Tibial nerve (tissue), 4 donors: ENCODE measurements at regions not wholly inside any gene's neighbourhood (a gene's known extent, or its start where the extent isn't known, plus 50 kb on each side); places are given as distances from the start of the nearest gene placed in this dataset.

ENCODE experiments used
- DNase-seq, 2 donors: peaks; one replicate each; pipeline ENCODE4 v3.0.0-alpha.2; 2019; ENCODE audit warnings: low spot score in 2 of 2
- H3K27ac ChIP-seq, 4 donors: fragments of 200-600 bp; sonication (generic) in 3 of 4; one replicate each; pipeline ENCODE4 v1.5.1; 2017 to 2019; ENCODE audit warnings: mild to moderate bottlenecking in 1 of 4
- H3K27me3 ChIP-seq, 2 donors: fragments of 200-600 bp; sonication (generic) in 1 of 2; one replicate each; pipeline versions ENCODE4 v1.5.1 to v1.6.0; 2017 to 2019
- H3K36me3 ChIP-seq, 3 donors: fragments of 200-600 bp; sonication (generic); one replicate each; pipeline ENCODE4 v1.5.1; 2018 to 2019
- H3K4me1 ChIP-seq, 4 donors: fragments of 200-600 bp; sonication (generic) in 3 of 4; one replicate each; pipeline ENCODE4 v1.5.1; 2017 to 2019
- H3K4me3 ChIP-seq, 4 donors: fragments of 200-600 bp; sonication (generic) in 3 of 4; one replicate each; pipeline ENCODE4 v1.5.1; 2017 to 2019; ENCODE audit warnings: mild to moderate bottlenecking in 1 of 4, moderate library complexity in 1 of 4
- H3K9me3 ChIP-seq, 4 donors: fragments of 200-600 bp; sonication (generic) in 3 of 4; one replicate each; pipeline ENCODE4 v1.5.1; 2017 to 2019
- EP300 ChIP-seq, 2 donors: sonication (generic); formaldehyde crosslinking; IDR thresholded peaks; one replicate each; pipeline ENCODE4 v1.6.1; 2017; ENCODE audit warnings: antibody characterized with exemption in 2 of 2, mild to moderate bottlenecking in 1 of 2
- POLR2A ChIP-seq, 2 donors: fragments of 450-650 bp; IDR thresholded peaks; one replicate each; pipeline ENCODE4 v1.6.1; 2017; ENCODE audit warnings: antibody characterized with exemption in 2 of 2, mild to moderate bottlenecking in 2 of 2, moderate library complexity in 2 of 2
- WGBS, 2 donors: methylation state at CpG; one replicate each; pipeline ENCODE4 v1.1.5; 2018; 5-methylcytosine and 5-hydroxymethylcytosine counted together
- TF ChIP-seq, protein P1 (sequence below), 5 experiments: fragments of 200-600 bp in 3 of 5; fragments of 450-650 bp in 2 of 5; sonication (generic) in 3 of 5; IDR thresholded peaks; one replicate each; pipeline ENCODE4 v1.5.1; 2016 to 2019; ENCODE audit warnings: antibody characterized with exemption in 5 of 5, mild to moderate bottlenecking in 3 of 5, moderate library complexity in 2 of 5

- DNase-seq, result no peak
- WGBS, 2 donors, result 65 to 68% methylated on average over 3 of the region's 3 CpGs
These were observed 237.6 kb downstream of the TDRD15 start for GRCh38 chr2:21361384-21361783.

DNA sequence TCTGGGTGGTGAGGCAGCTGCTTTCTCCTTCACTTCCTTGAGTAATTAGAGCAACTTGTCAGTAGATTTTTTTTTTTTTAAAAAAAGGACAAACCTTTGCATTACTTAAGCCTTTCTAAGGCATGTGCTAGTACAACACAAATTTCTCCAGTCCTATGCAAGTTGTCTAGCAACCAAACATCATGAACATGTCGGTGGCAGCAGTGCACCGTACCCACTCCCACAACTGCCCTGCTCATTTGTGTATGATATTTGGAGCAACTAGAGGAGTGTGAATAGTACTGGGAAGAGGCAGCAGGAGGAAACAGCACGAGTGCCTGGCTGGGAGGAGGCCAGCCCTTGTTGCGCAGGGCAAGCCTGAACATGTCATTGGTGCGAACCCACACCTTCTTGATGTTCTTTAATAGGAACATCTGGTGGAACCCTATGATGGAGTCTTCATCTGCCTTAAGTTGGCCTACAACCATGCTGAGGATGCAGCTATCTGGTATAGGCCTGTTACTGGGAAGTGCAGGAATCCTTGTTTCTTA lies 238.3 kb downstream of the TDRD15 start:
- TF ChIP-seq, protein P1, sequence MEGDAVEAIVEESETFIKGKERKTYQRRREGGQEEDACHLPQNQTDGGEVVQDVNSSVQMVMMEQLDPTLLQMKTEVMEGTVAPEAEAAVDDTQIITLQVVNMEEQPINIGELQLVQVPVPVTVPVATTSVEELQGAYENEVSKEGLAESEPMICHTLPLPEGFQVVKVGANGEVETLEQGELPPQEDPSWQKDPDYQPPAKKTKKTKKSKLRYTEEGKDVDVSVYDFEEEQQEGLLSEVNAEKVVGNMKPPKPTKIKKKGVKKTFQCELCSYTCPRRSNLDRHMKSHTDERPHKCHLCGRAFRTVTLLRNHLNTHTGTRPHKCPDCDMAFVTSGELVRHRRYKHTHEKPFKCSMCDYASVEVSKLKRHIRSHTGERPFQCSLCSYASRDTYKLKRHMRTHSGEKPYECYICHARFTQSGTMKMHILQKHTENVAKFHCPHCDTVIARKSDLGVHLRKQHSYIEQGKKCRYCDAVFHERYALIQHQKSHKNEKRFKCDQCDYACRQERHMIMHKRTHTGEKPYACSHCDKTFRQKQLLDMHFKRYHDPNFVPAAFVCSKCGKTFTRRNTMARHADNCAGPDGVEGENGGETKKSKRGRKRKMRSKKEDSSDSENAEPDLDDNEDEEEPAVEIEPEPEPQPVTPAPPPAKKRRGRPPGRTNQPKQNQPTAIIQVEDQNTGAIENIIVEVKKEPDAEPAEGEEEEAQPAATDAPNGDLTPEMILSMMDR (IDR thresholded peaks at IDR 0.05), result no peak
- TF ChIP-seq EP300 (IDR thresholded peaks at IDR 0.05) (no peak), POLR2A (IDR thresholded peaks at IDR 0.05) (no peak)
- DNase-seq, result no peak
- H3K4me3 ChIP-seq, result no peak overlapping the region
- H3K4me1 ChIP-seq, result no peaks in the 10 kb centered on the region
- no peaks in the 10 kb centered on the region for H3K36me3 ChIP-seq
- no peaks in the 10 kb centered on the region for H3K27me3 ChIP-seq
- H3K27ac ChIP-seq, result no peak overlapping the region
- H3K9me3 ChIP-seq, result no peaks in the 10 kb centered on the region
- WGBS, 2 donors, result 81 to 93% methylated on average over 5 of the region's 5 CpGs

More at GRCh38 chr2:21361384-21361783, 237.6 kb downstream of the TDRD15 start:
- Histone ChIP-seq H3K4me3 (no peak overlapping the region), H3K27me3 (no peaks in the 10 kb centered on the region), H3K4me1 (no peaks in the 10 kb centered on the region), H3K36me3 (no peaks in the 10 kb centered on the region), H3K27ac (no peak overlapping the region), H3K9me3 (no peaks in the 10 kb centered on the region)
- TF ChIP-seq POLR2A (IDR thresholded peaks at IDR 0.05) (no peak), EP300 (IDR thresholded peaks at IDR 0.05) (no peak)
- TF ChIP-seq, protein P1 (IDR thresholded peaks at IDR 0.05), result no peak

GRCh38 chr2:21363364-21363763 lies 239.6 kb downstream of the TDRD15 start:
- Histone ChIP-seq H3K27ac (no peak overlapping the region), H3K9me3 (no peaks in the 10 kb centered on the region), H3K36me3 (no peaks in the 10 kb centered on the region), H3K4me3 (no peak overlapping the region), H3K4me1 (no peaks in the 10 kb centered on the region), H3K27me3 (no peaks in the 10 kb centered on the region)
- 87 to 95% methylated on average over 3 of the region's 3 CpGs for WGBS, 2 donors
- no peak for TF ChIP-seq POLR2A (IDR thresholded peaks at IDR 0.05)
- no peak for TF ChIP-seq EP300 (IDR thresholded peaks at IDR 0.05)
- TF ChIP-seq, protein P1 (IDR thresholded peaks at IDR 0.05), result no peak
- DNase-seq, result no peak

GRCh38 chr2:21367421-21367820 lies 243.7 kb downstream of the TDRD15 start:
- WGBS, 2 donors, result 86 to 91% methylated on average over 3 of the region's 3 CpGs
- Histone ChIP-seq H3K4me1 (no peaks in the 10 kb centered on the region), H3K9me3 (no peaks in the 10 kb centered on the region), H3K27ac (no peak overlapping the region), H3K4me3 (no peak overlapping the region), H3K27me3 (no peaks in the 10 kb centered on the region), H3K36me3 (no peaks in the 10 kb centered on the region)
- TF ChIP-seq EP300 (IDR thresholded peaks at IDR 0.05), result no peak
- no peak for TF ChIP-seq POLR2A (IDR thresholded peaks at IDR 0.05)
- no peak for DNase-seq

- Histone ChIP-seq H3K36me3 (no peaks in the 10 kb centered on the region), H3K9me3 (no peaks in the 10 kb centered on the region), H3K27ac (no peak overlapping the region), H3K4me3 (no peak overlapping the region), H3K27me3 (no peaks in the 10 kb centered on the region), H3K4me1 (no peaks in the 10 kb centered on the region)
- 90 to 96% methylated on average over 2 of the region's 2 CpGs for WGBS, 2 donors
- DNase-seq, result no peak
- TF ChIP-seq, protein P1 (IDR thresholded peaks at IDR 0.05), result no peak
- no peak for TF ChIP-seq POLR2A (IDR thresholded peaks at IDR 0.05)
- TF ChIP-seq EP300 (IDR thresholded peaks at IDR 0.05), result no peak
These were observed 246.0 kb downstream of the TDRD15 start for GRCh38 chr2:21369787-21370186.
